WERI-Rb-1 (cell line): ENCODE measurements at regions not wholly inside any gene's neighbourhood (a gene's known extent, or its start where the extent isn't known, plus 50 kb on each side); places are given as distances from the start of the nearest gene placed in this dataset.

Experiments used
- DNase-seq: peaks from one replicate; pipeline ENCODE4 v3.0.0-alpha.2; 2020
- H3K27ac ChIP-seq: fragments of 250-450 bp; sonication (Bioruptor Pico); 2 replicates; pipeline ENCODE4 v1.5.1; 2020; ENCODE audit warnings: mild to moderate bottlenecking, moderate library complexity
- H3K27me3 ChIP-seq: fragments of 250-450 bp; sonication (Bioruptor Pico); 2 replicates; pipeline ENCODE4 v1.5.1; 2021; ENCODE audit warnings: mild to moderate bottlenecking, low read depth, moderate library complexity; ENCODE audit not compliant: insufficient read depth, severe bottlenecking
- H3K36me3 ChIP-seq: fragments of 250-450 bp; sonication (Bioruptor Pico); 2 replicates; pipeline ENCODE4 v1.5.1; 2020; ENCODE audit warnings: mild to moderate bottlenecking, moderate library complexity
- H3K4me3 ChIP-seq: 2 replicates; pipeline ENCODE4 v1.5.1; 2011; ENCODE audit warnings: low read depth, mild to moderate bottlenecking, control low read depth, low read length
- H3K9me3 ChIP-seq: fragments of 250-450 bp; sonication (Bioruptor Pico); 2 replicates; pipeline ENCODE4 v1.5.1; 2021; ENCODE audit warnings: mild to moderate bottlenecking, moderate library complexity; ENCODE audit not compliant: severe bottlenecking
- CTCF ChIP-seq: IDR thresholded peaks from 2 replicates; pipeline ENCODE4 v1.5.1; 2011; ENCODE audit warnings: low read depth, mild to moderate bottlenecking, control low read depth, inconsistent platforms, low read length

DNA sequence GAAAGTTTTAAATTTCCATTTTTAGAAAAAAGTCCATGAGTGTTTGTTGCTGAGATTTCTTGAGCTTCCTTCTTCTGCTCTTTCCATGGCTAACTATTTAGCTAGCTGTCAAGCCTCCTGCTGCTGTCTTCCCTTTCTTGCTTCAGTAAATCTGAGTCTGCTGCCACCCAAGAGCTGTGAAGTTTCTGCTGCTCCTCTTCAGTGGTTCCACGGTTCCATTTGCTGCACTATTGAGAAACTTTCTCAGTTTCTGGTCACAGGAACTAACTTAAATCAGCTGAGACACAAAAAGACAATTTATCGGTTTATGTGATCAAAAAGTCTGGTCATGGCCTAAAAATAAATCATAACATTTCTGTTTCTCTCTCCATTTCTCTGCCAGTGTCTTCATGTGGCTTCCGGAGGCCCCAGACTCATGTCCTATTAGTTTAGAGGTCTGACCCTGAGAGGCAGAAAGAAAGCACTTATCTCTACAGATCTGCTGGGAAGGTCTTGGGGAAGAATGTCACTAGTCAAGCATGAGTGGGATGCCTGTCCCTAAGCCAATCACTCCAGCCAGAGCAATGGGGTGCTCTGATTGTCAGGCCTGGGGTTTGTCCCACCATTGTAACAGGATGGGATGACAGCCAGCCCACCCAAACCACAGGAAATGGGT, 73.0 kb upstream of the ARL4C start:
- TF ChIP-seq CTCF, result no peak
- H3K27ac ChIP-seq, result no peak overlapping the region
- no peaks in the 10 kb centered on the region for H3K9me3 ChIP-seq
- no peak overlapping the region for H3K4me3 ChIP-seq
- no peaks in the 10 kb centered on the region for H3K36me3 ChIP-seq
- H3K27me3 ChIP-seq, result no peaks in the 10 kb centered on the region
- no peak for DNase-seq

DNA sequence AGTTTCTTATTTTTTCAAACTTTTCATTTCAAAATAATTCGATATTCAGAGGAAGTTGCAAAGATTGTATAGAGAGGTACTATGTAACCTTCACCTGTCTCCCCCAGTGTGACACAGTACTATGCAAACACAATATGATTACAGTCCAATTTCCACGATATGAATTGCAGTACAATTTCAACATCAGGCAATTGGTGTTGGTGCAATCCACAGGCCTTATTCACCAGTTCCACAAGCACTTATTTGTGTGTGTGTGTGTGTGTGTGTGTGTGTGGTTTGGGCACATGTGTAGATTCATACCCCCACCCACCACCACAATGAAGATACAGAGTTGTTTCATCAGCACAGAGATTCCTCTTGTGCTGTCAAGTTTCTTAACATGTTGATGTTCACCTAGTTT, 69.7 kb upstream of the ARL4C start:
- TF ChIP-seq CTCF, result no peak
- Histone ChIP-seq H3K27ac (no peak overlapping the region), H3K9me3 (no peaks in the 10 kb centered on the region), H3K27me3 (no peaks in the 10 kb centered on the region), H3K4me3 (no peak overlapping the region), H3K36me3 (no peaks in the 10 kb centered on the region)
- DNase-seq, result no peak

- DNase-seq, result no peak
- TF ChIP-seq CTCF, result no peak
- H3K27ac ChIP-seq, result no peak overlapping the region
These were observed 69.2 kb upstream of the ARL4C start for GRCh38 chr2:234565842-234566619.

GRCh38 chr2:234565201-234565600, 68.3 kb upstream of the ARL4C start:
- H3K9me3 ChIP-seq, result no peaks in the 10 kb centered on the region
- DNase-seq, result no peak
- no peaks in the 10 kb centered on the region for H3K36me3 ChIP-seq
- TF ChIP-seq CTCF, result no peak
- peak overlapping the region; percentile 74 for H3K27ac ChIP-seq
- no peaks in the 10 kb centered on the region for H3K27me3 ChIP-seq
- no peak overlapping the region for H3K4me3 ChIP-seq

More at GRCh38 chr2:234565842-234566619, 69.2 kb upstream of the ARL4C start:
- Histone ChIP-seq H3K9me3 (no peaks in the 10 kb centered on the region), H3K36me3 (no peaks in the 10 kb centered on the region), H3K4me3 (no peak overlapping the region), H3K27me3 (no peaks in the 10 kb centered on the region)

DNA sequence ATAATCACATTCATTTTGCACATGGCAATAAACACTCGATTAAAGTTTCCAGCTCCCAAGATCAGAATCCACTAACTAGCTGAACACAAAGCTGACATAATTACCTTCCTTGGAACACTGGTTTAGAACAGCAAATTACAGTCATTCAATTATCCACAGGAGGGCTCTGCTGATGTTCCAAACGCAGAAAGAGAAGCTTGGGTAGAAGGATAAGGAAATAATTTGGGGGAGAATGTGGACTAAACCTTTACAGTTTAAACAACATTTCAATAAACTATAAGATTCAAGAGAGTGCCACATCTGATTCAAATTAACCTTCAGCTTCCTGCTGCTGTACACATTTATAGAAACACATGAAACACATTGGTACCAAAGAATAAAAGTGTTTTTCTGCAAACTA, 67.8 kb upstream of the ARL4C start:
- no peak for DNase-seq
- H3K27me3 ChIP-seq, result no peaks in the 10 kb centered on the region
- no peaks in the 10 kb centered on the region for H3K36me3 ChIP-seq
- peak overlapping the region; percentile 74 for H3K27ac ChIP-seq
- 0 out of 2 replicates have a peak, but pooled peaks have one; percentile 16 for TF ChIP-seq CTCF
- H3K9me3 ChIP-seq, result no peaks in the 10 kb centered on the region
- no peak overlapping the region for H3K4me3 ChIP-seq

GRCh38 chr2:234559609-234560008, 62.7 kb upstream of the ARL4C start:
- DNase-seq, result no peak
- Histone ChIP-seq H3K27ac (no peak overlapping the region), H3K36me3 (no peaks in the 10 kb centered on the region), H3K4me3 (no peak overlapping the region), H3K27me3 (no peaks in the 10 kb centered on the region), H3K9me3 (no peaks in the 10 kb centered on the region)
- TF ChIP-seq CTCF, result no peak
